GM19468 (cell line): ENCODE measurements at regions not wholly inside any gene's neighbourhood (a gene's known extent, or its start where the extent isn't known, plus 50 kb on each side); places are given as distances from the start of the nearest gene placed in this dataset.

Experiments
- ATAC-seq: cut with Tn5 transposase; IDR thresholded peaks from one replicate; pipeline ENCODE4 v1.9.1; 2021; ENCODE audit warnings: mild to moderate bottlenecking, moderate library complexity, moderate number of reproducible peaks; ENCODE audit not compliant: unreplicated experiment; ENCODE audit errors: extremely low read depth

- no peak for ATAC-seq
Observed at GRCh38 chr2:12867631-12868287, 151.0 kb downstream of the TRIB2 start.

DNA sequence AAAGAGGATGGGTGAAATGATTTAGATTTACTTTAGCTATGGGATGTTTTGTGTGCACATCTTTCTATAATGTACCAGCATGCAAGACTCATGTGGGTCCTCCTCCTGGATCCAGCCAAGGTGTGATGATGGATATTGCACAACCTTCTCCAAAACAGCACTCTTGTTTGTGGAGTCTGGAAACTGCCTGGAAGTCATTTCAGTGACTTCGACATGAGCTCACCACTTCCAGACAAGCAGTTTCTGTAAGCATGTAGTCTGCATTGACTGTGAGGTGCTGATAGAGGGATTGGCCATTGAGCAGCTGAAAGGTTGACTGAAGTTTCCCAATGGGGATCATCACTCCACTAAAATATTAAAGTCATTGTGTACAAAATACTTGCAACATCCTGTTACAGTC, 154.0 kb downstream of the TRIB2 start:
- no peak for ATAC-seq

DNA sequence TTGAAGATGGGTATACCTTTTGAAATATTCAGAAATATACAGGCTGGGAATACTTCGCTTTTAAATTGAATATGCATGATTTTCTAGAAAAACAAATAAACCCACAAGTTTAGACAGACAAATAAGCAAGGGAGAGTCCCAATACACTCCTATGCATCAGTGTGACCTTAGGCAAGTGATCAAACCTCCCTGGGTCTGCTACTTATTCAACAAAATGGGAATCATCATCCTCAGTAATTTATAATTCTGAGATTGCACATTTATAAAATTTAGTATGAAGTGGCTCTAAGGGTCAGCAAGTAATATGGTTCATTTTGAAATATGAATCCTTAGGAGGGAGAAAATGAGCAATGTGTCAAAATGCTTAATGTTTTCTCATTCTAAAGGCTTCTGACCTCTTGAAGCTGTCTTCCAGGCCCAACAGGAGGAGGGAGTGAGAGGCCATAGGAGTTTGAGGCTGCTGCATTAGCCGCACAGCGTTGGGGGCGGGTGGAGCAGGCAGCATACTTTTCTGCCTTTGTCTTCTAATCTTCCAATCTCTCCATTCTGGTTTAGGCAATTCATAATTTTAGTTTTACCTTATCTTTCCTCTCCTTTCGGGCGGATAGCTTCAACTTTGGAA, 155.1 kb downstream of the TRIB2 start:
- no peak for ATAC-seq

GRCh38 chr2:12877761-12878160, 161.0 kb downstream of the TRIB2 start:
- ATAC-seq = no peak

DNA sequence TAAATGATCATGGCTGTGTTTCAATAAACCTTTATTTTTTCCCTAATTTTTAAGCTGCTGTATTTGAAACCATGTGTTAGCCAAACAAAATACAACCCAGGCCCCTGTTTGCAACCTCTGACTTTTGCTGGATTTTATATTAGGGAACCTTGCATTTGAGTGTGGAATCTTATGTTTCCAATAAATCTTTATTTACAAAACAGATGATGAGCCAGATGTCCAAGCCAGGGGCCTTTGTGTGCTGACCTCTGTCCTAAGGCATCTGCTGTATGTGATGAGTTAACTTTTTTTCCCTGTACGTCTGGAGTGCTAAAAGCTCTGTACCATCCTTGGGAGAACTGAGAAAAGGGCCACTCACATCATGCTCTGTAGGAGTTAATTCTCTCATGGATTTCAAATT, 162.9 kb downstream of the TRIB2 start:
- no peak for ATAC-seq

- no peak for ATAC-seq
Observed at GRCh38 chr2:12881952-12882351, 165.2 kb downstream of the TRIB2 start.

DNA sequence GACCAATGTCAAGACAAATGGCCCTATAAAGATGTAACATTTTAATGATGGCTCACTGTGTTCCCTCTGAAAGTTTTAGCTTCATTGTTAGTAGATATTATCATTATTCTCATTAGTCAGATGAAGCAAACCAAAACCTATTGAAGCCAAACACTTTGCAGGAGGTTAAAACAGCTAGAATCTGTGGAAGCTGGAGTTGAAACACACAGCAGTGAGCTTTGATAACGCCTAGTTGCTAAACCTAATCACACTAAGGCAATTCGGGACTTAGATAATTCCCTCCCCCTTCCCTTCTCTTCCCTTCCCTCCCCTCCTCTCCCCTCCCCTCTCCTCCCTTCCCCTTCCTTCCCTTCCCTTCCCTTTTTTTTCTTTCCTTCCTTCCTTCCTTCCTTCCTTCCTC, 165.7 kb downstream of the TRIB2 start:
- no peak for ATAC-seq

DNA sequence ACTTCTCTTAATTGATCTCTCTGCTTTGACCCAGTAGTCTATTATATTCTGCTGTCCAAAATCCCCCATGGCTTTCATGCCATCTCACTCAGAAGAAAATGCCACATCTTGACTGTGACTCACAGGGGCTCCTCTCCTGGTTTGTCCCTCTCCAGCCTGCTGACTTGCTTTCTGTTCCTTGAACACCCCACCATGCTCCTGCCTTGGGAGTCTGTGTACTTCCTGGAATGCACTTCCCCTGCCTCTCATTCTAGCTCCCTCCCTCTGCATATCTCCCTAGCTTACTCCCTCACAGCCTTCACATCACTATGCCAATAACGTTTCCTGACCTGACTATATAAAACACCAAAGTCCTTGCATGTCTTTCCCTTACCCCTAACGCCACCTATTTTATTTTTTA, 167.2 kb downstream of the TRIB2 start:
- no peak for ATAC-seq

GRCh38 chr2:12884713-12885282, 168.1 kb downstream of the TRIB2 start:
- ATAC-seq = no peak

DNA sequence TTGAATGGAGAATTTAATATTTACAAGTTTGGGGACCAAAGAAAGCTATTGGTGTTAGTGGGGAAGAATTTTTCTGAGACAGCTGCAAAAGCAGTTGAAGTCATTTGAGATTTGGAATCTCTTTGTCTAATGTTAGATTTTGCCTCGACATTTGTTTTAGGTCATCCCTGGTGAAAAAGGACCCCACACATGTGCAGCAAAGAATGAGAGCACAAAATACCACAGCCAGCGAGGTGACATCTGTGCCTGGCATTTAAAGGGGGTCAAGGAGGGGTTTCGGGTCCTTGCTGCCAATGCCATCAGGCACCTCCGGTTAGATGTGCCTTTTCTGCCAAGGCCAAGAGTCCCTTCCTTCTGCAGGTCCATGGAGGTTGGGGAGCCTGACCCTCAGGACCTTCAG, 173.3 kb downstream of the TRIB2 start:
- ATAC-seq = no peak

DNA sequence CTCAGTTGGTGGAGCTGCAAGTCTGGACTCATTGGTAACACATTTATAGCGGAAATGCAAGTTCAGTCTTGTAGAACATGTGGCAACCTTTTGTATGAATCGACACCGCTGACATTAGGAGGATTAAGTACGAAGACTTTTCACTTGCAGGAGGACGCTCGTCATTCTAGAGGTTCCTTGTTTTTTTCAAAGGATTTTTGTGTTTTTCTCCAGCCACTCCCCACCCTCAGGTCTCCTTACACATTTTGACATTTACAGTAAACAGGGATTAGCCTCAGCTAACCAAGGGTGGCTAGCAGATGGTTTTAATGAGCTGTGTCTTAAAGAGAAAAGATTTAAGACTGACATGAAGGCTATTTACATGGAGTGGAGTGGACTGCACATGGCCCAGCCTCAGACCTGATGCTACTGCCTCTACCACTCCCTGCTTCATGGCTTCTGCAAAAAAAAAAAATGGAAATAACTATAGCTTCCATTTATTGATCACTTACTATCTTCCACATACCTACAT, 173.8 kb downstream of the TRIB2 start:
- ATAC-seq = no peak

DNA sequence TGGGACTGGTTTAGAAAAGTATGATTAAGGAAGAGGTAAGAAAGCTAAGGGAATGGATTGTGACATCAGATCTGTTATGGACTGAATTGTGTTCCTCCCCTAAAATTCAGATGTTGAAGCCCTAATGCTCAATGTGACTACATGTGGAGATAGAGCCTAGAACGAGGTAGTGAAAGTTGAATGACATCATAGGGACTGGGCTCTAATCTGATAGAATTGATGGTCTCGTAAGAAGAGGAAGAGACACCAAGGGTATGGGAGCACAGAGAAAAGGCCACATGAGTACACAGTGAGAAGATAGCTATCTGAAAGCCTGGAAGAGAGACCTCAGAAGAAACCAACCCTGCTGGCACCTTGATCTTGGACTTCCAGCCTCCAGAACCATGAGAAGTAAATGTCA, 178.3 kb downstream of the TRIB2 start:
- no peak for ATAC-seq

DNA sequence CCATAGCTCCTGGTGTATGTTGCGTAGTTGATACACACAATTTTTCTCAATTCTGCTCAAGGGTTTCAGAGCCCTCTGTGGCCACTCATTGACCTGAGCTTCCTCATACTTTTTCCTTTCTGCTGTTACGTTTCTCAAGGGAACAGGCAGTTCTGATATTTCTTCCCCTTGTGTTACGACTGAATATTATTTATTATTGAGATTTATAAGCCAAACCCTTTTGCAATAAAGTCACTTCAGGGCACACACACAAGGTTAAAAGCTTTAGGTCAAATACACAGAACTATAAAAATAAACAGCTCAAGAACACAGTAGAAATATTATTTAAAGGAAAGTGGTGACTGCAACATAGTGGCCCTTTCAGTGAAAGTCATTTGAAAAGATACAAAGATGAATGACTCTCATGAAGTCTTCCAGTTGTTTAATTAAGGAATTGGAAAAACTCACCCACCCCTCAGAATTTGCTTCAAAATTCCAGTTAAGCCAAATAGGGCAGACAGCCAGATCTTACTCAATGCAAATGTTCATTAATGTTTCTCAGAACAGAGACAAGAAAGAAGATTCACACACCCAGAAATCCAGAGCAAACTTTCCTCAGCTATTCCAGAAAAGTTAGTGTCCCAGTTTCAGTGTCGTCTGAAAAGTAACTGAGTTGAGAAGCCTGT, 179.7 kb downstream of the TRIB2 start:
- no peak for ATAC-seq

DNA sequence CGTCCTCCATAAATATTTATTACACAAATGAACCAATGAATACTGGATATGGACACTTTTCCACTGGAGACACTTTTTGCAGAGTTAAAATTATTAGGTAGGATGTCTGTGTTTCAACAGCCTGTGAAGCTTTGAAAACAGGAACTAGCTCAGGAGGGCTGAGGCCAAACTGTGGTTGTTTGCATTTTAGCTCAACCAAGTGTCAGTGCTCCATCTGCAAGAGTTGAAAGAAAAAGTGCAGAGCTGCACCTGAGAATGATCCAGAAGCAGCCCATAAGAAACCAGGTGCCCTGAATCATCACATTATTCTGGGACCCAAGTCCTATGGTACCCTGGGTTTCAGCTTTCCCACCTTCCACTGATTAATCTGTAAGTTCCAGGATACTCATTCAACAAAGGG, 180.4 kb downstream of the TRIB2 start:
- ATAC-seq = no peak

GRCh38 chr2:12903272-12903671, 186.5 kb downstream of the TRIB2 start:
- ATAC-seq = no peak

- no peak for ATAC-seq
Observed at GRCh38 chr2:12910431-12910830, 193.7 kb downstream of the TRIB2 start.

GRCh38 chr2:12915787-12916186, 199.1 kb downstream of the TRIB2 start:
- ATAC-seq = no peak

GRCh38 chr2:12918138-12918834, 201.6 kb downstream of the TRIB2 start:
- no peak for ATAC-seq

DNA sequence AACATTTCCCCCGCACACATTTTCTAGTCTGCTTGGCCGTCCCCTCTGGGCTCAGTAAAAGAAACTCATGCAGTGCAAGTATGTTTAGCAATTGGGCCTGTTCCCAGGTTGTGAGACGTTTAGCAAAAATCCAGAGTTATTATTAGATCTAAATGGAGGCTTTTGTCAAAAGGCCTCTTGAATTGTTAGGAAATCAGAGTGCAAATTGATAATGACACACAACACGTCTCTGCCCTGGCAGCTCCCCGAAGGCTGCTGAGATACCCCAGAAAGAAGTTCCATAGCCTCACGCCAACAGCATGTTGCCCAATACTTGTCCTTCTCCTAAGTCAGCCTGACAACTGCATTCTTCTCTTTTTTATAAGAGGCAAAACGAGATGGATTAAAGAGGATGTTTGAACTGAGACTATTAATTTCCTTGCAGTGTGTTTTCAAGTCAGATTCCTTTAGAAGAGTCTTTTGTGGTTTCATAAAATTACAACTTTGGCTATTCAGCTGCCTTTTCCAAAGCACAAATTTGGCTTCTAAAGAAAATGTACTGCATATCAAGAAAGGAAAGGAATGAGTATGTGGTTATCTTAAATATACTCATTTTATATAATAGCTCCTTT, 202.2 kb downstream of the TRIB2 start:
- ATAC-seq = no peak

- ATAC-seq = no peak
Observed at GRCh38 chr2:12921321-12921720, 204.6 kb downstream of the TRIB2 start.
